H9 (cell line): ENCODE measurements at regions not wholly inside any gene's neighbourhood (a gene's known extent, or its start where the extent isn't known, plus 50 kb on each side); places are given as distances from the start of the nearest gene placed in this dataset.

ENCODE experiments used
- DNase-seq: peaks from one replicate; pipeline ENCODE4 v3.0.0-alpha.2; 2017
- H2AFZ ChIP-seq: one replicate; pipeline ENCODE4 v1.6.1; 2013; ENCODE audit warnings: mild to moderate bottlenecking, low read length, control low read depth, moderate library complexity
- H2AK5ac ChIP-seq: 2 replicates; pipeline ENCODE4 v1.6.1; 2013; ENCODE audit warnings: low read length, control low read depth, mixed read lengths; ENCODE audit not compliant: insufficient read length
- H2BK120ac ChIP-seq: one replicate; pipeline ENCODE4 v1.6.1; 2013; ENCODE audit warnings: low read depth, mild to moderate bottlenecking, low read length, control low read depth, inconsistent platforms; ENCODE audit not compliant: poor library complexity, severe bottlenecking
- H2BK12ac ChIP-seq: 2 replicates; pipeline ENCODE4 v1.6.1; 2013; ENCODE audit warnings: low read length, control low read depth, mixed read lengths, low read depth; ENCODE audit not compliant: insufficient read length
- H2BK15ac ChIP-seq: 2 replicates; pipeline ENCODE4 v1.6.1; 2013; ENCODE audit warnings: low read depth, low read length, control low read depth
- H2BK20ac ChIP-seq: one replicate; pipeline ENCODE4 v1.6.1; 2013; ENCODE audit warnings: low read depth, mild to moderate bottlenecking, low read length, control low read depth, inconsistent platforms; ENCODE audit not compliant: poor library complexity, severe bottlenecking
- H2BK5ac ChIP-seq: 2 replicates; pipeline ENCODE4 v1.6.1; 2013; ENCODE audit warnings: low read length, control low read depth, mixed read lengths; ENCODE audit not compliant: insufficient read length
- H3K14ac ChIP-seq: 2 replicates; pipeline ENCODE4 v1.6.1; 2013; ENCODE audit warnings: low read length, control low read depth; ENCODE audit not compliant: insufficient read depth
- H3K18ac ChIP-seq: 2 replicates; pipeline ENCODE4 v1.6.1; 2013; ENCODE audit warnings: low read depth, mild to moderate bottlenecking, mixed read lengths, low read length, control low read depth; ENCODE audit not compliant: insufficient read length
- H3K23ac ChIP-seq: 2 replicates; pipeline ENCODE4 v1.6.1; 2013; ENCODE audit warnings: low read length, control low read depth, mixed read lengths, low read depth; ENCODE audit not compliant: insufficient read length
- H3K23me2 ChIP-seq: 2 replicates; pipeline ENCODE4 v1.6.1; 2013; ENCODE audit warnings: low read depth, mild to moderate bottlenecking, mixed read lengths, low read length, control low read depth; ENCODE audit not compliant: insufficient read length, poor library complexity, severe bottlenecking
- H3K27ac ChIP-seq: 2 replicates; pipeline ENCODE4 v1.5.1; 2013; ENCODE audit warnings: low read length, control low read depth, mixed read lengths, low read depth; ENCODE audit not compliant: insufficient read length
- H3K27me3 ChIP-seq: 2 replicates; pipeline ENCODE4 v1.6.1; 2013; ENCODE audit warnings: low read length, control low read depth, inconsistent platforms; ENCODE audit not compliant: insufficient read depth
- H3K4ac ChIP-seq: 2 replicates; pipeline ENCODE4 v1.6.1; 2013; ENCODE audit warnings: low read depth, mild to moderate bottlenecking, control low read depth, inconsistent platforms, low read length, moderate library complexity
- H3K4me1 ChIP-seq: 2 replicates; pipeline ENCODE4 v1.6.1; 2013; ENCODE audit warnings: low read length, control low read depth, inconsistent platforms; ENCODE audit not compliant: insufficient read depth
- H3K4me2 ChIP-seq: 2 replicates; pipeline ENCODE4 v1.6.1; 2013; ENCODE audit warnings: low read length, control low read depth, mixed read lengths; ENCODE audit not compliant: insufficient read length, insufficient read depth
- H3K56ac ChIP-seq: 2 replicates; pipeline ENCODE4 v1.6.1; 2013; ENCODE audit warnings: low read depth, mild to moderate bottlenecking, mixed read lengths, low read length, control low read depth; ENCODE audit not compliant: insufficient read length
- H3K79me1 ChIP-seq: 2 replicates; pipeline ENCODE4 v1.6.1; 2013; ENCODE audit warnings: low read depth, mild to moderate bottlenecking, moderate library complexity, low read length, control low read depth, inconsistent platforms; ENCODE audit not compliant: insufficient read depth, poor library complexity, severe bottlenecking
- H3K79me2 ChIP-seq: 2 replicates; pipeline ENCODE4 v1.6.1; 2013; ENCODE audit warnings: low read length, control low read depth, inconsistent platforms; ENCODE audit not compliant: insufficient read depth
- H3K9ac ChIP-seq: 2 replicates; pipeline ENCODE4 v1.6.1; 2013; ENCODE audit warnings: low read length, control low read depth, mixed read lengths; ENCODE audit not compliant: insufficient read length; ENCODE audit errors: extremely low read depth
- H3K9me3 ChIP-seq: one replicate; pipeline ENCODE4 v1.6.1; 2013; ENCODE audit warnings: low read depth, low read length, inconsistent platforms; ENCODE audit not compliant: control insufficient read depth
- H3T11ph ChIP-seq: one replicate; pipeline ENCODE4 v1.6.1; 2013; ENCODE audit warnings: mild to moderate bottlenecking, low read length, control low read depth, inconsistent platforms
- H4K20me1 ChIP-seq: one replicate; pipeline ENCODE4 v1.6.1; 2013; ENCODE audit not compliant: control insufficient read depth, insufficient read length, insufficient read depth
- H4K5ac ChIP-seq: 2 replicates; pipeline ENCODE4 v1.6.1; 2013; ENCODE audit warnings: low read depth, mild to moderate bottlenecking, mixed read lengths, low read length, control low read depth; ENCODE audit not compliant: insufficient read length
- H4K8ac ChIP-seq: replicated peaks from 2 replicates; pipeline ENCODE4 v1.6.1; 2013; ENCODE audit warnings: low read length, control low read depth, mixed read lengths, low read depth; ENCODE audit not compliant: insufficient read length
- H4K91ac ChIP-seq: 2 replicates; pipeline ENCODE4 v1.6.1; 2013; ENCODE audit warnings: low read depth, mild to moderate bottlenecking, moderate library complexity, mixed read lengths, low read length, control low read depth; ENCODE audit not compliant: insufficient read length
- H3K27ac Mint-ChIP-seq, 3 experiments: 2 replicates in 2 of 3; 3 replicates in 1 of 3; pipeline ENCODE4 v1.8.0; 2020 to 2021; ENCODE audit warnings: mixed read lengths in 3 of 3, mild to moderate bottlenecking in 1 of 3, moderate library complexity in 1 of 3
- H3K27me3 Mint-ChIP-seq: 2 replicates; pipeline ENCODE4 v1.8.0; 2021; ENCODE audit warnings: low read depth, mild to moderate bottlenecking, moderate library complexity, mixed read lengths
- H3K36me3 Mint-ChIP-seq, 3 experiments: 2 replicates in 2 of 3; 3 replicates in 1 of 3; pipeline ENCODE4 v1.8.0; 2020 to 2021; ENCODE audit warnings: low read depth in 3 of 3, mixed read lengths in 3 of 3; ENCODE audit not compliant: insufficient read depth in 1 of 3
- H3K4me1 Mint-ChIP-seq, 2 experiments: 2 replicates each; pipeline ENCODE4 v1.8.0; 2020; ENCODE audit warnings: mixed read lengths in 2 of 2
- H3K4me3 Mint-ChIP-seq, 2 experiments: 2 replicates in 1 of 2; 3 replicates in 1 of 2; pipeline ENCODE4 v1.8.0; 2020 to 2021; ENCODE audit warnings: mild to moderate bottlenecking in 2 of 2, mixed read lengths in 2 of 2, moderate library complexity in 1 of 2
- H3K9me3 Mint-ChIP-seq, 2 experiments: 2 replicates in 1 of 2; 3 replicates in 1 of 2; pipeline ENCODE4 v1.8.0; 2020; ENCODE audit warnings: mild to moderate bottlenecking in 2 of 2, mixed read lengths in 2 of 2, moderate library complexity in 1 of 2
- WGBS: extraction: QIAGEN DNeasy Blood & Tissue Kit; methylation state at CpG from one replicate; pipeline ENCODE4 v1.1.7; 2013; ENCODE audit warnings: missing lambda C conversion rate, low lambda C conversion rate, mixed read lengths; ENCODE audit not compliant: insufficient read length; ENCODE audit errors: extremely low coverage; 5-methylcytosine and 5-hydroxymethylcytosine counted together
- TF ChIP-seq, protein P1 (sequence below): fragments of 200-600 bp; sonication (generic); conservative IDR thresholded peaks from 3 replicates; pipeline ENCODE4 v1.8.0; 2021; ENCODE audit warnings: antibody characterized with exemption, mild to moderate bottlenecking

DNA sequence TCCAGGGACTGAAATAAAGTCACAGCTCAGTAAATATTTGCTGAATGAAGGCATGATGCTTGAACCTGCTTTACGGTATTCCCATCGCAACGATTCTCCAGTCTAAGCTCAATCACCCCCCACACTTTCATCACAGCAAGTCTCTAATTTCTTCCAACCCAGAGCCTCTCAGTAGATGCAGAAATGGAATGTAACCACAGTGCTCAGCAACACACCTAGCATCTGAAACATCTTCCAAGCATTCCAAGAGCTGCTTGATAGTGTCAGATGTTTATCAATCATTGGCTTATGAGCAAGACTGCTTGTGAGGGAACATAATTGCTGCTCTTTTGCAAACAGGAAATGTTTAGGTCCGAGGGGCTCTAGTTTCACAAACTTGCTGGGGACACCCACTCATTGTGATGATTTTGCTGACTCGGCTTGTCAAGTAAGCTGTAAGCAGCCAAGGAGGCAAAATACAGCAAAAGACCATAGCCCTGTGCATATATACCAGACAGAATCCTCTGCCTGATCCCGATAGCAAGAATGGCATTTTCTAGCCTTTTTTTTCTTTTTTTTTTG lies 751.2 kb downstream of the NR2F2 start:
- Histone ChIP-seq H3K79me2 (no peaks in the 10 kb centered on the region), H3K23me2 (no peaks in the 10 kb centered on the region), H3K27ac (no peak overlapping the region), H2AK5ac (no peak overlapping the region), H2BK5ac (no peak overlapping the region), H4K5ac (no peak overlapping the region), H2AFZ (no peak overlapping the region), H3K27me3 (no peaks in the 10 kb centered on the region), H2BK120ac (no peak overlapping the region), H2BK20ac (no peak overlapping the region), H4K8ac (no peak overlapping the region), H3T11ph (no peak overlapping the region), H2BK12ac (no peak overlapping the region), H3K9me3 (no peaks in the 10 kb centered on the region), H3K18ac (no peak overlapping the region), H3K4ac (no peak overlapping the region), H3K79me1 (no peaks in the 10 kb centered on the region), H4K20me1 (no peaks in the 10 kb centered on the region), H2BK15ac (no peak overlapping the region), H3K56ac (no peak overlapping the region), H3K14ac (no peak overlapping the region), H4K91ac (no peak overlapping the region), H3K9ac (no peak overlapping the region), H3K4me1 (no peaks in the 10 kb centered on the region), H3K4me2 (no peak overlapping the region), H3K23ac (no peak overlapping the region)
- no peak for DNase-seq
- peaks cover 3 to 5% of the 10 kb centered on the region in 2 experiments; a peak in 3 of 4 replicates for H3K4me1 Mint-ChIP-seq
- no CpG with 5 or more reads among the region's 6 CpGs for WGBS
- H3K27ac Mint-ChIP-seq = no peak overlapping the region
- H3K4me3 Mint-ChIP-seq = no peak overlapping the region
- TF ChIP-seq, protein P1, sequence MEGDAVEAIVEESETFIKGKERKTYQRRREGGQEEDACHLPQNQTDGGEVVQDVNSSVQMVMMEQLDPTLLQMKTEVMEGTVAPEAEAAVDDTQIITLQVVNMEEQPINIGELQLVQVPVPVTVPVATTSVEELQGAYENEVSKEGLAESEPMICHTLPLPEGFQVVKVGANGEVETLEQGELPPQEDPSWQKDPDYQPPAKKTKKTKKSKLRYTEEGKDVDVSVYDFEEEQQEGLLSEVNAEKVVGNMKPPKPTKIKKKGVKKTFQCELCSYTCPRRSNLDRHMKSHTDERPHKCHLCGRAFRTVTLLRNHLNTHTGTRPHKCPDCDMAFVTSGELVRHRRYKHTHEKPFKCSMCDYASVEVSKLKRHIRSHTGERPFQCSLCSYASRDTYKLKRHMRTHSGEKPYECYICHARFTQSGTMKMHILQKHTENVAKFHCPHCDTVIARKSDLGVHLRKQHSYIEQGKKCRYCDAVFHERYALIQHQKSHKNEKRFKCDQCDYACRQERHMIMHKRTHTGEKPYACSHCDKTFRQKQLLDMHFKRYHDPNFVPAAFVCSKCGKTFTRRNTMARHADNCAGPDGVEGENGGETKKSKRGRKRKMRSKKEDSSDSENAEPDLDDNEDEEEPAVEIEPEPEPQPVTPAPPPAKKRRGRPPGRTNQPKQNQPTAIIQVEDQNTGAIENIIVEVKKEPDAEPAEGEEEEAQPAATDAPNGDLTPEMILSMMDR = no peak
- H3K9me3 Mint-ChIP-seq = no peaks in the 10 kb centered on the region
- H3K27me3 Mint-ChIP-seq = no peaks in the 10 kb centered on the region
- no peaks in the 10 kb centered on the region for H3K36me3 Mint-ChIP-seq
